ENCODE measurements at regions not wholly inside any gene's neighbourhood (a gene's known extent, or its start where the extent isn't known, plus 50 kb on each side); places are given as distances from the start of the nearest gene placed in this dataset.

- TF ChIP-seq ZNF462 (CRISPR knock-in tag; IDR thresholded peaks at IDR 0.05) (no peak), ETS1 (IDR thresholded peaks at IDR 0.05) (no peak), EZH2phosphoT487 (IDR thresholded peaks at IDR 0.05; ENCODE audit: unreplicated experiment) (no peak), REST (IDR thresholded peaks at IDR 0.05; ENCODE audit: unreplicated experiment) (no peak), STAT1 (IDR thresholded peaks at IDR 0.05; ENCODE audit: unreplicated experiment) (no peak), CREB1 (CRISPR knock-in tag; IDR thresholded peaks at IDR 0.05; ENCODE audit: low read depth) (no peak), EZH2 (IDR thresholded peaks at IDR 0.05; ENCODE audit: low read depth, unreplicated experiment) (no peak), JUNB (IDR thresholded peaks at IDR 0.05; ENCODE audit: unreplicated experiment) (no peak)
Measured at GRCh38 chr6:6749702-6750491, 161.4 kb downstream of the LY86 start (continued).
